DMS53 treated with DMSO at 0.1 percent for 48 hours (cell line): ENCODE measurements at regions not wholly inside any gene's neighbourhood (a gene's known extent, or its start where the extent isn't known, plus 50 kb on each side); places are given as distances from the start of the nearest gene placed in this dataset.

ENCODE experiments used
- DNase-seq: peaks from one replicate; lab custom pipeline; 2025; ENCODE audit not compliant: unreplicated experiment; lab: John Stamatoyannopoulos, UW

DNA sequence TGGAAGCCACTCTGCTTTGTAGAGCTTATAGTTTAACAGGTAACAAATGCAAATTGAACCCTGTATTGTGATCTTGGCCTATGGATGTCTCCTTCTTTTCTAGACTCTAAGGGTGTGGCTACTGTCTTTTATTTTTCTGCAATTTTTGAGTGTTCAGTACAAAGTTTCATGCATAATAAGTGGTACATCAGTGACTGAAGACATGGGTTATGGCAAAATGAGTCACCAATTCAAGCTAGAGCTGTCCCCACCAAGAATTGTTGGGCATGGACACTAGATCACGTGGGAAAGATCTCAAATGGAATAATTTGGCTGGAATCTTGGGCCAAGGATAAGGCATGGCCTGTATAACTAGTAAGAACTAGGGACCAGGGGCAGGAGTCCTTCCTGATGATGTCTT, 228.4 kb upstream of the N4BP1 start:
- DNase-seq, result no peak

DNA sequence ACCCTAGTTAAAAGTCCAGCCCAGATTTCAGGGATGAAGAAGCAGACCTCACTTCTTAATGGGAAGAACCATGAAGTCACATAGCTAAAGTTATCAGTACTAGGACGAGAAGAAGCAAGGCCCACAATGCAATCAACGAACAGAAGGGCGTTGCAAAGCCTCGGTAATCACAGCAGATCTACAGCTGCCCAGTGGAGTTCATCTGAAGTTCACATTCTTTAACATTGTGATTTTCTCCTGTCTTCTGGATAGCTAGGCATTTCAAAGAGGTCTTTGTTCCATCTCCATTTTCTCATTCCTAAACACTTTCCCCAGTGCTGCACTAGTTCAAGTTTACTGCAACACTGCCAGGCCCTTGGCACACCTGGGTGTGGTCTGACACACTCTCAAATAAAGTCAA, 226.7 kb upstream of the N4BP1 start:
- no peak for DNase-seq

- DNase-seq, result no peak
Observed at GRCh38 chr16:48836067-48836466, 226.1 kb upstream of the N4BP1 start.

- DNase-seq, result no peak
Observed at GRCh38 chr16:48834576-48834975, 224.6 kb upstream of the N4BP1 start.

DNA sequence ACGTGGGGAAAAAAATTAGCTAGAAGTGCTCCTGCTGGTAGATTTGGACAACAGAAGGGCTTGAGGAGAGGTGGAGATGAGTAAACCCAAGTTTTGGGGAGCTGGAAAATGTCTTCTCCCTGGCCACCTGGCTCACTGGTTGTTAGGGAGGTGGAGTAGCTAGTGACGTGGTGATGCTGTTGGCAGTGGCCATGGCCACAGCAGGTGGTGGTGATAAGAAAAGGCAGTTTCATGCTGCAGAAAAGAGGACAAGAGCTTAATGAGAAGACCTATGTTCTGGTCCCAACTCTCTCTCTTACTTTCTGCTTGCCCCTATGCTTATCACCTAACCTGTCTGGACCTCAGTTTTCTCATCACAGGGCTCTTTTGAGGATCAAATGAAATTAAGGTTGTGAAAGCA, 223.5 kb upstream of the N4BP1 start:
- DNase-seq, result no peak

DNA sequence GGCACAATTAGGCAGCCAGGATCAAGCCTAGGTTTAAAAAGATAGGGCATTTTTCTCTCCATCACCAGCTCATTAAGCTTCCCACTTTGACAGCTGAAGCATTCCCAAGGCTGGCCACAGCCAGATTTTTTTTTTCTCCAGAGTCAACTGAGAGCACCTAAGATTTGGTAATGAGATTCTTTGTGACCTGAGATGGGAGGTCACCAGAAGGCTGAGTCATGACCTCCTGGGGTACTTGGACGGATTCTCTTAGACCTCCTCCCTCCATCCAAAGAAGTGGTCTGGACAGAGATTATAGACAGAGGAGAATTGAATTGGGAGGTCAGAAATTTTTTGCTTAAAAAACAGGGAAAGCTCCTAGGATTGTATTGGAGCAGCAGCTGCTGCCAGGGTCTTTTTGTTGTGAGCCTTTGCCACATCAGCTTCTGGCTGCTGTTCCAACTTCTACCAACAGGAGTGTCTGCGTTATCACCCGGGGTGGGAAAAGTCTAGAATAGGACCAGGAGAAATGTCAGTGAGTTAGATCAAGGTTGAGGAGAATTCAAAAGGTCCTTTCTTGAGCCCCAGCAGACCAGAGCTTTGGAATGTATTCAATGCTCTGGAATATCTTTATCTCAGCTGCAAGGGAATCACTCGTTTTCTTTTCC, 221.2 kb upstream of the N4BP1 start:
- no peak for DNase-seq

DNA sequence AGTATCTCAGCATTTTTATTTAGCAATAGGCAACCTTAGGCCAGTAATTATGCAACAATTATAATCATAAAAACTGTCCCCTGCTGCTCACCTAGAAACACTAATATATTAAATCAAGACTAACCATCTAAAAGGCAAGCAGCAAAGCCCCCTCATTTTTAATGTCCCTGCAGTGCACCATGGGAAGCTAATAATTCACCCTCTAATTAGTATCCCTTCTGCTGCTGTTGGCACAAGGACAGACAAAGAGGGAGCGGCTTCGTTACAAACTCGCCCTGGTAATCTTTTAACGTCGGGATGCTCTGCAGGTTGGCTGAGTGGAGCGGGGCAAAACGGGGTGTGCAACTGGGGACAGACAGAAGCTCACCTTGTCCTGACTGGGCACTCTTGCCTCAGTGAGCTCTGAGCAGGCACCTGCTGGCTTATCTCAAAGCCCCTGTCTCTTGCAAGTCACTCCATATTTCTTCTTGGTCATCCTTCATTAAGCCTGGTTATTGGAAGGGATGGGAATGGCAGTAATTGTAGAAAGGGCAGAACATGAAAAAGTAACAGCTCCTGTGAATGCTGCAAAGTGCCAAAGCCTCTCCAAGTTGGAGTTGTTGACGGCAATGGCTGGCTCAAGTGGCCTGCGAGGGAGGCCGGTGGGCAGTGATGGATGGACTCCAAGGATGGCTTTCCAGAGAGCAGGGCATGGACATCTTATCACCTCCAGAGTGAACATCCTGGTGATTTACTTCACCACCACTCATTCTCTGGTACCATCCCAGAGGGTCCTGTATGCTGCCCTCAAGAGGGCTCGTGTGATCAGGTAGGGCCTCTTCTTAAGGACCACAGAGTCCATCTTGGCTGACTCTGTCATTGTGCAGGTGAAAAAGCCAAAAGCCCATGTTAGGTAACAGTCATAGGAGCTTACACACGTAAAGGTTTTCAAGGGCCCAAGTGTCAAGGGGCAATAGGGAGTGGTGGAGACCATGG, 219.6 kb upstream of the N4BP1 start:
- no peak for DNase-seq

DNA sequence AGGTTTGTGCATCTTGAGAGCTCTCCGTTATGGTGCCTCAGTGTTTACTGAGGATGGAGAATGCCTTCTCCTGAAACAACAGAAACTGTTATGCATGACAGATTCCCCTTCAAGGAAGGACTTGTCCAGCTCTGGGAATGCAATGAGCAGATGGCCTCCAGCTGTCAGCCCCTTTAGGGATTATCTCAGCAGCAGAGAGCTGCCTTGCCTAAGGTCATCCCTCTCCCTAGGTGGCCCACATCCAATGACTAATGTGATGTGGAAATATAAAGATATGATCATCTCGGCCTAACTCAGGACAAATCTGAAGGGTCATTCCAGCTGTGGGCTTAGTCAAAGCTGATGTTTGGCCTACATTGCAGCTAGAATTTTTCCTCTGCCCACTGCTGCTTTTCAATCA, 214.3 kb upstream of the N4BP1 start:
- DNase-seq, result no peak

- DNase-seq, result no peak
Observed at GRCh38 chr16:48822431-48822830, 212.5 kb upstream of the N4BP1 start.

- DNase-seq, result no peak
Observed at GRCh38 chr16:48820379-48820778, 210.4 kb upstream of the N4BP1 start.

GRCh38 chr16:48818257-48818656, 208.3 kb upstream of the N4BP1 start:
- DNase-seq, result no peak

DNA sequence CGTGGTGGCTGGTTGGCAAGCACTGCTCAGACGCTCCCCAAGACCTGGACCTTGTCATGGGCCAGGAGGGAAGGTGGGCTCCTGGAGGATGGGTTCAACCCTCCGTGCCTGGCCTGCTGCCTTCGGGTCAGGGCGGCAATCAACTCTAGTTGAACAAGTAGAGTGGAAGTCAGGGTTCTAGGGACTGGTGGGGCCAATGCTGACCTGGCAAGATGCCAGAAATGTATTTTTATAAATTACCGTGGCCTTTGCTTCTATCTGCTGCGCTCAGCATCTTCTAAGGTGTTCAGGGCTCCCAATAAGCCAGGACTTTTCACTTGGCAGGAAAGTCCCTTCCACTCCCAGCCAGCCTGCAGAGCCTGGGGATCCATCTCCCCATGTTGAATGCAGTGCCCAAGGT, 207.1 kb upstream of the N4BP1 start:
- no peak for DNase-seq

GRCh38 chr16:48816393-48816792, 206.4 kb upstream of the N4BP1 start:
- DNase-seq, result no peak

DNA sequence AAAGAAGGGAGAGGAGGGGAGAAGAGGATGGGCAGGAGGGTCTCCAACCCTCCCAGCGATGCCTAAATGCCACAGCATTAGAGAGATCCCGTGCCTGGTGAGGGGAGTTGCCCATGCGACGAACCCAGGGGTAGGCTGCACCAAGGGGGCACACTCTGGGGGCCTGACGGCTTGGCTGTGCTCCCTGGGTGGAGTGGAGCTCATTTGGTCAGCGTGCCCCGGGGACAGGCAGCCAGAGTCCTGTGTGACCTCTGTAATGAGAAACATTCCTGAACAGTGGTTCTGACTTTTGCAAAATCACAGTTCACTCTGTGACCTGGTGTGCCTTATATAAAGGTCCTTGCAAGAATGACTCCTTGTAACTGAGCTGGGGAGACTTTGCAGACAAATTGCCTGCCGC, 205.0 kb upstream of the N4BP1 start:
- no peak for DNase-seq

GRCh38 chr16:48813485-48813884, 203.5 kb upstream of the N4BP1 start:
- no peak for DNase-seq

- DNase-seq, result no peak
Observed at GRCh38 chr16:48812856-48813255, 202.9 kb upstream of the N4BP1 start.

- no peak for DNase-seq
Observed at GRCh38 chr16:48811478-48811877, 201.5 kb upstream of the N4BP1 start.

DNA sequence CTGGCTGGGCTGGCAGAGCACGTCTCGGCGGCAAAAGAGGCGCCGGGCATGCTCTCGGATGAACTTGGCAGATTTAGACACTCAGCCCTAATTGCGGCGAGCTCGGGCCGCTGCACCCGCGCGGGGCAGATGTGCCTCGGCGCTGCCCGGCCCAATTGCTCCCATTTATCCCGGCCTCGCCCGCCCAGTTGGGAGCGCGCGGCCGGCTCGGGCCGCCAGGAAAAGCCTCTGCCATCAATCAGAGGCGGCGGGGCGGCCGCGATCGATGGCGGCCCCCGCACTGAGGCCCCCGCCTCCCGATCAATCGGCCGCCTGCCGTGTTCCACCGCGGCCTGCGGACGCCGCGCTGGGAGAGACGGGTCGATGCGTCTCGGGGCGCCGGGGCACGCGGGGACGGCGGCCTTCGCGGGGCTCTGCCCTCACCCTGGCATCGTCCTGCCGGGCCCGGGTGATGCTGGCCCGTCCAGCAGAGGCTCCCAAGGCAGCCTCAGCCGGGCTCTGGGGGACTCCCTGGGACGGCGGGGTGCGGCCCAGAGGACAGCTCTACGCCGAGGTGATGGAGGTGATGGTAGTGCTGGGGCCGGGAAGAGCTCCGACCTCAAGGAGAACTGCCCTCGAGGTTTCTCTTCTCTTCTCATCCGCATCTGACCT, 200.9 kb upstream of the N4BP1 start:
- no peak for DNase-seq

GRCh38 chr16:48810436-48810802, 200.4 kb upstream of the N4BP1 start:
- DNase-seq, result no peak

DNA sequence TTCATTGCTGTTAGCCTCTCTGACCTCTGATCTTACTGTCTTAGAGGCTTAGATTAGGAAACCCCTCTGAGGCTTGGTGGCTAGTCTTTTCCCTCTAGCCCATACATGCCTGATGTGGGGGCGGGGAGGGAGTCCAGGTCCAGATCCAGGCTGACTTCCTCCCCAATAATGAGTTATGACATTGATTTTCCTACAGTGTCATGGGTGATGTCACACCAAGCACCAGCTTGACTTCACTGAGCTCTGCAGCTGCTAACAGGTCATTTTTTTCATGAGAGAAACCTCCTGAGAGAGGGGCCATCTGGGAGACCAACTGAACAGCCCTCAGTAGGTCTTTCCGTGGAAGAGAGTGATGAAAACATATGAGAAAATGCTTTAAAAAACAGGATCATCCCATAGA, 180.2 kb upstream of the N4BP1 start:
- no peak for DNase-seq

- no peak for DNase-seq
Observed at GRCh38 chr16:48788475-48788874, 178.5 kb upstream of the N4BP1 start.

DNA sequence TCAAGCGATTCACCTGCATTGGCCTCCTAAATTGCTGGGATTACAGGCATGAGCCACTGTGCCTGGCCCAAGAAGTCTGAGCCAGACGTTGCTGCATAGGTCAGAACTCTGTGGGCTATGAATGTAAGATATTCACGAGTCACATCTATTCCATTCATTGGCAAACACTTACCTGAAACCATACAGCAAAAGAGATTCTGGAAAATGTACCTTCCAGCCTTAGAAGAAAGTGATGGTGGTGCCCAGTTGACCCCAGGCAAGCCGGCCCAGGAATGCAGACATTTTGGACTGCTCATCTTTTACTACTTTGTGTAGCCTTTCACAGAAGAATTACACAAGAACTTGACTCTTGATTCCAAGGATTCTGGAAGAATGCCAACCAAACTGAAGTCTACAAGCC, 135.6 kb upstream of the N4BP1 start:
- no peak for DNase-seq
